Activated CD8-positive, alpha-beta T cell treated with anti-CD3 and anti-CD28 coated beads for 36 hours (primary cell): ENCODE measurements at regions not wholly inside any gene's neighbourhood (a gene's known extent, or its start where the extent isn't known, plus 50 kb on each side); places are given as distances from the start of the nearest gene placed in this dataset.

Experiments used
- ATAC-seq: fragments of 200-7000 bp; cut with Tn5 transposase; one replicate; pipeline ENCODE4 v1.10.0; 2021; ENCODE audit warnings: mild to moderate bottlenecking, moderate library complexity
- CTCF ChIA-PET: fragments of 350-600 bp; sonication (Branson Sonifier 250); formaldehyde crosslinking; loops from one replicate; lab custom pipeline; 2021; ENCODE audit warnings: antibody characterized with exemption; lab: Charles Lee
- POLR2A ChIA-PET: fragments of 350-600 bp; sonication (Branson Sonifier 250); formaldehyde crosslinking; loops from one replicate; lab custom pipeline; 2021; ENCODE audit warnings: antibody characterized with exemption; lab: Charles Lee
- DNase-seq: peaks from one replicate; pipeline ENCODE4 v3.0.0-alpha.2; 2020
- H3K27ac Mint-ChIP-seq: one replicate; pipeline ENCODE4 v1.8.0; 2021; ENCODE audit warnings: mild to moderate bottlenecking, mixed read lengths
- H3K27me3 Mint-ChIP-seq: one replicate; pipeline ENCODE4 v1.8.0; 2021; ENCODE audit warnings: mixed read lengths
- H3K36me3 Mint-ChIP-seq: one replicate; pipeline ENCODE4 v1.8.0; 2021; ENCODE audit warnings: low read depth, mixed read lengths
- H3K4me1 Mint-ChIP-seq: one replicate; pipeline ENCODE4 v1.8.0; 2021; ENCODE audit warnings: low read depth, mixed read lengths
- H3K4me3 Mint-ChIP-seq: one replicate; pipeline ENCODE4 v1.8.0; 2021; ENCODE audit warnings: mild to moderate bottlenecking, moderate library complexity, mixed read lengths
- H3K9me3 Mint-ChIP-seq: one replicate; pipeline ENCODE4 v1.8.0; 2021; ENCODE audit warnings: mixed read lengths
- intact Hi-C: fragments of 100-400 bp; cut with micrococcal nuclease; formaldehyde crosslinking; loops from one replicate; pipeline ENCODE4 v1.10.0; 2022
- TF ChIP-seq, protein P1 (sequence below): fragments of 200-600 bp; IDR thresholded peaks from one replicate; pipeline ENCODE4 v1.8.0; 2022; ENCODE audit warnings: antibody characterized with exemption, mild to moderate bottlenecking

DNA sequence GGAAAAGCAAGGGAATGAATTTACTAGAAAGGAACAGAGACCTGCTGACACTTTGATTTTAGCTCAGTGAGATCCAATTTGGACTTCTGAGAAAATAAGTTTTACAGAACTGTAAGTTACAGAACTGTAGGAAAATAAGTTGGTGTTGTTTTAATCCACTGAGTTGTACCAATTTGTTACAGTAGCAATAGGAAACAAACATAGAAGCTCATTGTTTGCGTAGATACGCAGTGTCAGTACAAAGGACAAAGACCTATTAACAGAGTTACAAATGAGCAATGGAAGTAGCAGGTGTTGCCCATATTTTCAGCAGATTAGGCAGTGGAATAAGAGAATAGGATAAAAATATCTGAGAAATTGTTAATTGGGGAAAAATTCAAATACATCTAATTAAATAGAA, 385.8 kb upstream of the CNTN6 start:
- TF ChIP-seq, protein P1, sequence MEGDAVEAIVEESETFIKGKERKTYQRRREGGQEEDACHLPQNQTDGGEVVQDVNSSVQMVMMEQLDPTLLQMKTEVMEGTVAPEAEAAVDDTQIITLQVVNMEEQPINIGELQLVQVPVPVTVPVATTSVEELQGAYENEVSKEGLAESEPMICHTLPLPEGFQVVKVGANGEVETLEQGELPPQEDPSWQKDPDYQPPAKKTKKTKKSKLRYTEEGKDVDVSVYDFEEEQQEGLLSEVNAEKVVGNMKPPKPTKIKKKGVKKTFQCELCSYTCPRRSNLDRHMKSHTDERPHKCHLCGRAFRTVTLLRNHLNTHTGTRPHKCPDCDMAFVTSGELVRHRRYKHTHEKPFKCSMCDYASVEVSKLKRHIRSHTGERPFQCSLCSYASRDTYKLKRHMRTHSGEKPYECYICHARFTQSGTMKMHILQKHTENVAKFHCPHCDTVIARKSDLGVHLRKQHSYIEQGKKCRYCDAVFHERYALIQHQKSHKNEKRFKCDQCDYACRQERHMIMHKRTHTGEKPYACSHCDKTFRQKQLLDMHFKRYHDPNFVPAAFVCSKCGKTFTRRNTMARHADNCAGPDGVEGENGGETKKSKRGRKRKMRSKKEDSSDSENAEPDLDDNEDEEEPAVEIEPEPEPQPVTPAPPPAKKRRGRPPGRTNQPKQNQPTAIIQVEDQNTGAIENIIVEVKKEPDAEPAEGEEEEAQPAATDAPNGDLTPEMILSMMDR: no peak
- Mint-ChIP-seq H3K9me3 (peaks cover 4% of the 10 kb centered on the region), H3K36me3 (no peaks in the 10 kb centered on the region), H3K27me3 (no peaks in the 10 kb centered on the region), H3K27ac (no peak overlapping the region), H3K4me3 (no peak overlapping the region), H3K4me1 (no peaks in the 10 kb centered on the region)
- POLR2A ChIA-PET: no interaction called here
- intact Hi-C loops: no loop called here
- DNase-seq (no peak), ATAC-seq (no peak)
- CTCF ChIA-PET: no interaction called here

GRCh38 chr3:713006-713621, 379.7 kb upstream of the CNTN6 start:
- no peaks in the 10 kb centered on the region for H3K4me1 Mint-ChIP-seq
- no peaks in the 10 kb centered on the region for H3K27me3 Mint-ChIP-seq
- DNase-seq (no peak), ATAC-seq (no peak)
- H3K36me3 Mint-ChIP-seq: no peaks in the 10 kb centered on the region
- no peak overlapping the region for H3K27ac Mint-ChIP-seq
- intact Hi-C loops: no loop called here
- no peak overlapping the region for H3K4me3 Mint-ChIP-seq
- H3K9me3 Mint-ChIP-seq: peaks cover 4% of the 10 kb centered on the region
- TF ChIP-seq, protein P1: no peak
- POLR2A ChIA-PET: interaction anchor here (0.6 kb wide), 1 partner anchor 12 kb away, joined by 3 read pairs; no protein-coding TSS in a partner anchor
- CTCF ChIA-PET: no interaction called here

DNA sequence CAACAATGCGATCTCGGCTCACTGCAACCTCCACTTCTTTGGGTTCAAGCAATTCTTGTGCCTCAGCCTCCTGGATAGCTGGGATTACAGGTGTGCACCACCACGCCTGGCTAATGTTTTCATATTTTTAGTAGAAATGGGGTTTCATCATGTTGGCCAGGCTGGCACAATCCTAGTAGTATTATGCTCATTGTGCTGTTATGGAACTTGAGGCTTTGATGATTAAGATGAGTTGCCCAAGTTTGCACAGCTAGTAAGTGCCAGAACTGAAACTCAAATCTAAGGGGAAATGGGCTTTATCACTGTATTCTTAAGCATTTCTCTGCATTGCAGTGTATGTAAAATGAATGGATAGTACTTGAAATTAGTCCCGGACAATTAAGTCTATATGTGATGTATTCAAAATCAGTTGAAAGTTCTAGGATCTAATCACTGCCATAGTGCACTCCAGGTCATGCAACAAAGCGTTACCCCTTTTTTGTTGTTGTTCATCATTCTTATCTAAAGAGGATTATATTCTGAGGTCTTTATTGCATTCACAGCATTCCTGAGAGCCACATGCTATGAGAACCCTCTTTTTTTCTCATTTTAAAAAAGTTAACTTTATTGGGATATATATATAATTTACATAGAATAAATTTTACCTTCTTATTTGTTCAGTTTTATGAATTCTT, 378.7 kb upstream of the CNTN6 start:
- CTCF ChIA-PET: no interaction called here
- TF ChIP-seq, protein P1: no peak
- no peak for ATAC-seq
- POLR2A ChIA-PET: interaction anchor here (0.6 kb wide), 1 partner anchor 13 kb away, joined by 3 read pairs; no protein-coding TSS in a partner anchor
- H3K36me3 Mint-ChIP-seq: no peaks in the 10 kb centered on the region
- no peak overlapping the region for H3K4me3 Mint-ChIP-seq
- no peak for DNase-seq
- intact Hi-C loops: no loop called here
- no peaks in the 10 kb centered on the region for H3K27me3 Mint-ChIP-seq
- no peaks in the 10 kb centered on the region for H3K4me1 Mint-ChIP-seq
- no peak overlapping the region for H3K27ac Mint-ChIP-seq
- H3K9me3 Mint-ChIP-seq: peaks cover 7% of the 10 kb centered on the region

DNA sequence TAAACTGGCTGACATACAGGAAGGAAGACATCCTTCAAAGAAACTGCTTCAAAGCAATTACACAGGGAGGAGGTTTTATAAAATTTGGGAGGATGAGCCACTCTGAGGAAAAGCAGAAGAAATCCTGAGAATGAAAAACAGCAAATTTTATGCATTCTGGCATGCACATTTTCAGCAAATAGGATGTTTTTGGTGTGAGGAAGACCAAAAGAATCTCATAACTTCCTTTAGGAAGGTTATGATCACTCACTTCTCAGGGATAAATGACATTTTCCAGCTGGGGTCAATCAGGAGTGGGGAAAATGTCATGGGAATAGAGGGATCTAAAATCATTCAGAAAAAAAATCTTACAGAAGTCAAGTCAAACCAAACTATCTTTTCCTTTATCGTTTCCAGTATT, 371.7 kb upstream of the CNTN6 start:
- POLR2A ChIA-PET: interaction anchor here (0.7 kb wide), 1 partner anchor 217 kb away, joined by 3 read pairs; no protein-coding TSS in a partner anchor
- ATAC-seq: no peak
- H3K4me3 Mint-ChIP-seq: no peak overlapping the region
- DNase-seq: no peak
- TF ChIP-seq, protein P1: no peak
- H3K36me3 Mint-ChIP-seq: no peaks in the 10 kb centered on the region
- intact Hi-C loops: no loop called here
- peaks cover 4% of the 10 kb centered on the region for H3K9me3 Mint-ChIP-seq
- CTCF ChIA-PET: no interaction called here
- no peaks in the 10 kb centered on the region for H3K4me1 Mint-ChIP-seq
- H3K27ac Mint-ChIP-seq: no peak overlapping the region
- H3K27me3 Mint-ChIP-seq: no peaks in the 10 kb centered on the region

DNA sequence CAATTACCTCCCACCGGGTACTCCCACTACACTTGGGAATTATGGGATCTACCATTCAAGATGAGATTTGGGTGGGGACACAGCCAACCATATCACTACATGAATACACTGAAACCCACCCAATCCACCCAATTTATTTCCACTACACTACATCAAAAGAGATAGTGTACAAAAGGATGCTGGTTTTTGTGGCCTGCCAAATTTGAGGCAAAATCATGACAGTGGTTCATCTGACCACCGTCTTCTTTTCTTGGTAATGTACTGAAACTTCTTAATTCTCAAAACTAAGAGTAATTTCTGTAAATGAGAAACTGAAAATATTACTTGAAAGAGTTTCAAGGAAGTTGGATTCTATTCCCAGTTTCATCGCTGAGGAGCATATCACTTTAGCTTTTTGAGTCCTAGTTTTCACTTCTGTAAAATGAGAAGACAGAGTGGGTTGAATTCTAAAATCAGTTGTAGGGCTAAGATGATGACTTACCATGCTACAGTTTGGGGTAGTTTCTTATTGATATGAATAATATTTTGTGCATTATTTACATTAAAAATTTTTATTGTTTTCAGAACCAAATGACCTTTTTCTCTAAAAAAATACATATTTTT, 360.4 kb upstream of the CNTN6 start:
- Mint-ChIP-seq H3K27ac (no peak overlapping the region), H3K9me3 (peaks cover 3% of the 10 kb centered on the region), H3K4me3 (no peak overlapping the region), H3K4me1 (no peaks in the 10 kb centered on the region), H3K27me3 (no peaks in the 10 kb centered on the region), H3K36me3 (no peaks in the 10 kb centered on the region)
- ChIA-PET POLR2A (no interaction called here), CTCF (no interaction called here)
- TF ChIP-seq, protein P1: no peak
- DNase-seq: no peak
- intact Hi-C loops: no loop called here
- ATAC-seq: no peak
